Effector memory CD8-positive, alpha-beta T cell (primary cell): ENCODE measurements at regions not wholly inside any gene's neighbourhood (a gene's known extent, or its start where the extent isn't known, plus 50 kb on each side); places are given as distances from the start of the nearest gene placed in this dataset.
"Not testable (repeated sequence)": the region's sequence is repeated elsewhere in the genome, so short reads cannot be mapped to it uniquely, and the experiment has no call there.

Experiments
- ATAC-seq: fragments of 150-1000 bp; cut with Tn5 transposase; replicated peaks from 2 replicates; pipeline ENCODE4 v1.10.0; 2021; ENCODE audit warnings: mild to moderate bottlenecking, moderate library complexity
- DNase-seq, 3 experiments: peaks; one replicate each; pipeline ENCODE4 v3.0.0; 2021
- H3K27ac Mint-ChIP-seq, 2 donors: one replicate each; pipeline ENCODE4 v1.8.0; 2022; ENCODE audit warnings: mild to moderate bottlenecking in 2 of 2, mixed read lengths in 2 of 2, moderate library complexity in 2 of 2
- H3K27me3 Mint-ChIP-seq, 2 donors: one replicate each; pipeline ENCODE4 v1.8.0; 2022; ENCODE audit warnings: mixed read lengths in 2 of 2
- H3K36me3 Mint-ChIP-seq: one replicate; pipeline ENCODE4 v1.8.0; 2022; ENCODE audit warnings: mild to moderate bottlenecking, moderate library complexity, mixed read lengths; ENCODE audit not compliant: insufficient read depth
- H3K4me1 Mint-ChIP-seq, 2 donors: one replicate each; pipeline ENCODE4 v1.8.0; 2022; ENCODE audit warnings: low read depth in 2 of 2, mixed read lengths in 2 of 2
- H3K4me3 Mint-ChIP-seq, 2 donors: one replicate each; pipeline ENCODE4 v1.8.0; 2022; ENCODE audit warnings: mild to moderate bottlenecking in 2 of 2, mixed read lengths in 2 of 2, moderate library complexity in 2 of 2
- H3K9me3 Mint-ChIP-seq, 2 donors: one replicate each; pipeline ENCODE4 v1.8.0; 2022; ENCODE audit warnings: mixed read lengths in 2 of 2

- not testable (repeated sequence) for H3K4me3 Mint-ChIP-seq, H3K4me1 Mint-ChIP-seq, H3K9me3 Mint-ChIP-seq, H3K36me3 Mint-ChIP-seq, DNase-seq, ATAC-seq, H3K27ac Mint-ChIP-seq
- peaks cover 0 to 23% of the 10 kb centered on the region in 2 donors for H3K27me3 Mint-ChIP-seq
Measured at GRCh38 chr12:76292891-76293290, 55.3 kb downstream of the BBS10 start.

- not testable (repeated sequence) for DNase-seq, H3K4me1 Mint-ChIP-seq, H3K9me3 Mint-ChIP-seq, H3K4me3 Mint-ChIP-seq, H3K27ac Mint-ChIP-seq, ATAC-seq, H3K36me3 Mint-ChIP-seq
- peaks cover 0 to 23% of the 10 kb centered on the region in 2 donors for H3K27me3 Mint-ChIP-seq
Measured at GRCh38 chr12:76292305-76292704, 55.9 kb downstream of the BBS10 start.

- H3K9me3 Mint-ChIP-seq, result peaks cover 0 to 5% of the 10 kb centered on the region in 2 donors
- ATAC-seq (no peak), DNase-seq (no peak)
- H3K27ac Mint-ChIP-seq, result no peak overlapping the region
- H3K4me1 Mint-ChIP-seq, result no peaks in the 10 kb centered on the region
- no peak overlapping the region for H3K4me3 Mint-ChIP-seq
- no peaks in the 10 kb centered on the region for H3K36me3 Mint-ChIP-seq
- H3K27me3 Mint-ChIP-seq, result peaks cover 1 to 29% of the 10 kb centered on the region in 2 donors
Measured at GRCh38 chr12:76290963-76291859, 57.0 kb downstream of the BBS10 start.

- H3K4me3 Mint-ChIP-seq, result no peak overlapping the region
- no peak overlapping the region for H3K27ac Mint-ChIP-seq
- H3K36me3 Mint-ChIP-seq, result no peaks in the 10 kb centered on the region
- H3K4me1 Mint-ChIP-seq, result no peaks in the 10 kb centered on the region
- H3K27me3 Mint-ChIP-seq, result peaks cover 17 to 27% of the 10 kb centered on the region in 2 donors
- DNase-seq (no peak), ATAC-seq (no peak)
- H3K9me3 Mint-ChIP-seq, result peaks cover 0 to 5% of the 10 kb centered on the region in 2 donors
Measured at GRCh38 chr12:76288218-76288617, 60.0 kb downstream of the BBS10 start.

- no peaks in the 10 kb centered on the region for H3K4me1 Mint-ChIP-seq
- no peaks in the 10 kb centered on the region for H3K36me3 Mint-ChIP-seq
- ATAC-seq, result no peak
- DNase-seq, result no peak
- no peak overlapping the region for H3K27ac Mint-ChIP-seq
- H3K9me3 Mint-ChIP-seq, result no peaks in the 10 kb centered on the region
- no peak overlapping the region for H3K4me3 Mint-ChIP-seq
- H3K27me3 Mint-ChIP-seq, result peaks cover 12 to 22% of the 10 kb centered on the region in 2 donors
Measured at GRCh38 chr12:76284816-76285750, 63.1 kb downstream of the BBS10 start.

- ATAC-seq, result no peak
- no peaks in the 10 kb centered on the region for H3K4me1 Mint-ChIP-seq
- no peak for DNase-seq
Measured at GRCh38 chr12:76282744-76283143, 65.5 kb downstream of the BBS10 start.

GRCh38 chr12:76277480-76277879 lies 70.7 kb downstream of the BBS10 start:
- no peak overlapping the region for H3K27ac Mint-ChIP-seq
- no peaks in the 10 kb centered on the region for H3K9me3 Mint-ChIP-seq
- no peaks in the 10 kb centered on the region for H3K36me3 Mint-ChIP-seq
- DNase-seq, result no peak
- H3K27me3 Mint-ChIP-seq, result peaks cover 29 to 31% of the 10 kb centered on the region in 2 donors
- H3K4me1 Mint-ChIP-seq, result no peaks in the 10 kb centered on the region
- no peak overlapping the region for H3K4me3 Mint-ChIP-seq
- ATAC-seq, result no peak

More at GRCh38 chr12:76282744-76283143, 65.5 kb downstream of the BBS10 start:
- no peak overlapping the region for H3K27ac Mint-ChIP-seq
- H3K27me3 Mint-ChIP-seq, result peaks cover 28 to 39% of the 10 kb centered on the region in 2 donors
- no peak overlapping the region for H3K4me3 Mint-ChIP-seq
- no peaks in the 10 kb centered on the region for H3K9me3 Mint-ChIP-seq
- H3K36me3 Mint-ChIP-seq, result no peaks in the 10 kb centered on the region

GRCh38 chr12:76276499-76277151 lies 71.6 kb downstream of the BBS10 start:
- Mint-ChIP-seq H3K27ac (no peak overlapping the region), H3K27me3 (peaks cover 24 to 31% of the 10 kb centered on the region in 2 donors), H3K36me3 (no peaks in the 10 kb centered on the region), H3K4me3 (no peak overlapping the region), H3K4me1 (no peaks in the 10 kb centered on the region), H3K9me3 (no peaks in the 10 kb centered on the region)
- no peak for ATAC-seq
- no peak for DNase-seq

- H3K4me1 Mint-ChIP-seq, result no peaks in the 10 kb centered on the region
- no peaks in the 10 kb centered on the region for H3K9me3 Mint-ChIP-seq
- ATAC-seq, result no peak
- peaks cover 24 to 31% of the 10 kb centered on the region in 2 donors for H3K27me3 Mint-ChIP-seq
- H3K36me3 Mint-ChIP-seq, result no peaks in the 10 kb centered on the region
- DNase-seq, result no peak
- no peak overlapping the region for H3K27ac Mint-ChIP-seq
- no peak overlapping the region for H3K4me3 Mint-ChIP-seq
Measured at GRCh38 chr12:76275511-76276093, 72.6 kb downstream of the BBS10 start.

GRCh38 chr12:76274420-76275083 lies 73.7 kb downstream of the BBS10 start:
- no peaks in the 10 kb centered on the region for H3K4me1 Mint-ChIP-seq
- H3K27ac Mint-ChIP-seq, result no peak overlapping the region

GRCh38 chr12:76272287-76272686 lies 75.9 kb downstream of the BBS10 start:
- no peaks in the 10 kb centered on the region for H3K4me1 Mint-ChIP-seq
- H3K36me3 Mint-ChIP-seq, result no peaks in the 10 kb centered on the region

More at GRCh38 chr12:76274420-76275083, 73.7 kb downstream of the BBS10 start:
- H3K4me3 Mint-ChIP-seq, result no peak overlapping the region
- H3K27me3 Mint-ChIP-seq, result peaks cover 24 to 28% of the 10 kb centered on the region in 2 donors
- DNase-seq (no peak), ATAC-seq (no peak)
- H3K9me3 Mint-ChIP-seq, result no peaks in the 10 kb centered on the region
- no peaks in the 10 kb centered on the region for H3K36me3 Mint-ChIP-seq

GRCh38 chr12:76270657-76271358 lies 77.4 kb downstream of the BBS10 start:
- Mint-ChIP-seq H3K27ac (no peak overlapping the region), H3K4me1 (no peaks in the 10 kb centered on the region), H3K4me3 (no peak overlapping the region), H3K36me3 (no peaks in the 10 kb centered on the region), H3K9me3 (no peaks in the 10 kb centered on the region), H3K27me3 (peaks cover 16 to 27% of the 10 kb centered on the region in 2 donors)
- ATAC-seq, result no peak
- DNase-seq, result no peak

More at GRCh38 chr12:76272287-76272686, 75.9 kb downstream of the BBS10 start:
- Mint-ChIP-seq H3K9me3 (no peaks in the 10 kb centered on the region), H3K4me3 (no peak overlapping the region), H3K27ac (no peak overlapping the region), H3K27me3 (peaks cover 11 to 13% of the 10 kb centered on the region in 2 donors)
- ATAC-seq (no peak), DNase-seq (no peak)
